Upper lobe of right lung (tissue), 1 donor: ENCODE measurements at regions not wholly inside any gene's neighbourhood (a gene's known extent, or its start where the extent isn't known, plus 50 kb on each side); places are given as distances from the start of the nearest gene placed in this dataset.

Experiments used
- ATAC-seq: fragments of 200-7000 bp; cut with Tn5 transposase; one replicate; pipeline ENCODE4 v1.9.1; 2020; ENCODE audit warnings: mild to moderate bottlenecking, moderate library complexity
- DNase-seq: peaks from one replicate; pipeline ENCODE4 v3.0.0-alpha.2; 2020
- H3K27ac ChIP-seq: fragments of 200-600 bp; one replicate; pipeline ENCODE4 v1.8.0; 2022
- H3K27me3 ChIP-seq: fragments of 200-600 bp; one replicate; pipeline ENCODE4 v1.8.0; 2022; ENCODE audit warnings: mild to moderate bottlenecking
- H3K36me3 ChIP-seq: fragments of 200-600 bp; one replicate; pipeline ENCODE4 v1.8.0; 2022
- H3K4me1 ChIP-seq: fragments of 200-600 bp; one replicate; pipeline ENCODE4 v1.8.0; 2022
- H3K4me3 ChIP-seq: fragments of 200-600 bp; one replicate; pipeline ENCODE4 v1.8.0; 2022; ENCODE audit warnings: mild to moderate bottlenecking
- H3K9me3 ChIP-seq: fragments of 200-600 bp; one replicate; pipeline ENCODE4 v1.8.0; 2022
- CTCF ChIP-seq: fragments of 200-600 bp; IDR thresholded peaks from one replicate; pipeline ENCODE4 v1.8.0; 2022; ENCODE audit warnings: antibody characterized with exemption
- intact Hi-C: fragments of 100-400 bp; cut with DNase I; formaldehyde crosslinking; loops from one replicate; pipeline ENCODE4 v1.11.0; 2022
- donor health status: DM: no; HTN: yes; CAD: no; lungs with severe emphysema.

- H3K9me3 ChIP-seq, result no peaks in the 10 kb centered on the region
- H3K27ac ChIP-seq, result no peak overlapping the region
- H3K4me3 ChIP-seq, result no peak overlapping the region
- no peaks in the 10 kb centered on the region for H3K4me1 ChIP-seq
- ATAC-seq (no peak), DNase-seq (no peak)
- no peaks in the 10 kb centered on the region for H3K36me3 ChIP-seq
- no peaks in the 10 kb centered on the region for H3K27me3 ChIP-seq
- no peak for TF ChIP-seq CTCF
- intact Hi-C loops, result no loop called here
Observed at GRCh38 chrX:39915081-39915480, 182.7 kb downstream of the BCOR start.

DNA sequence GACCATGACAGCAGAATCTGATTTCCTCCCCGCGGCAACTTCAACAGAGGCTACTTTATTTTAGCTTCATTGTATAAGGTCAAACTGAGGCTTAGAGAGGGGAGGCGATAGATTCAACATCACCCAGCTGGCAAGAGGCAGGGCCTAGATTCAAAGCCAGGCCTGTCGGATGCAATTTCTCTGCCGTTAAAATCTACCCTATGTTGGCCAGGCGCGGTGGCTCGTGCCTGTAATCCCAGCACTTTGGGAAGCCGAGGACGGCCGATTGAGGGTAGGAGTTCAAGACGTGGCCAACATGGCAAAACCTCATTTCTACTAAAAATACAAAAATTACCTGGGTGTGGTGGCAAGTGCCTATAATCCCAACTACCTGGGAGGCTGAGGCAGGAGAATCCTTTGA is 182.2 kb downstream of the BCOR start:
- no peak for TF ChIP-seq CTCF
- ATAC-seq (no peak), DNase-seq (no peak)
- H3K36me3 ChIP-seq, result no peaks in the 10 kb centered on the region
- no peaks in the 10 kb centered on the region for H3K27me3 ChIP-seq
- H3K4me1 ChIP-seq, result no peaks in the 10 kb centered on the region
- no peaks in the 10 kb centered on the region for H3K9me3 ChIP-seq
- intact Hi-C loops, result no loop called here
- H3K4me3 ChIP-seq, result no peak overlapping the region
- no peak overlapping the region for H3K27ac ChIP-seq

DNA sequence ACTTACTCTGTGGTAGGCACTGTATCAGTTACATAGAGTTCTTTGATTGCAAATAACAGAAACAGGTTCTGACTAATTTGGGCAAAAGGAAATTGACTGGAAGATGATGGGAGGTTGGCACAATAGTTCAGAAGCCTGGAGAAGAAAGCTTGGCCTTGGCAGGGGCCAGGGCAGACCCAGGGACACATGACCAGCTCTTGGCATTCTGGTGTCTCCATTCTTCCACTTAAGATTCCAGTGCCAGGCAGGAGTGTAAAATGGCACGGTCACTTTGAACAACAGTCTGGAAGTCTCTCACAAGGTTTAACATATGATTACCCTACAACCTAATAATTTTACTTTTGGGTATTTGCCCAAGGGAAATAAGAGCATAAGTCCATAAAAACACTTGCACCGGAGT is 175.9 kb downstream of the BCOR start:
- Histone ChIP-seq H3K4me3 (no peak overlapping the region), H3K27me3 (no peaks in the 10 kb centered on the region), H3K36me3 (no peaks in the 10 kb centered on the region), H3K27ac (no peak overlapping the region), H3K4me1 (no peaks in the 10 kb centered on the region), H3K9me3 (no peaks in the 10 kb centered on the region)
- DNase-seq (no peak), ATAC-seq (no peak)
- intact Hi-C loops, result no loop called here
- TF ChIP-seq CTCF, result no peak

GRCh38 chrX:39922488-39922887 is 175.3 kb downstream of the BCOR start:
- H3K9me3 ChIP-seq, result no peaks in the 10 kb centered on the region
- no peak for TF ChIP-seq CTCF
- H3K27me3 ChIP-seq, result no peaks in the 10 kb centered on the region
- ATAC-seq, result no peak
- H3K4me1 ChIP-seq, result no peaks in the 10 kb centered on the region
- intact Hi-C loops, result no loop called here
- H3K27ac ChIP-seq, result no peak overlapping the region
- DNase-seq, result no peak
- no peaks in the 10 kb centered on the region for H3K36me3 ChIP-seq
- no peak overlapping the region for H3K4me3 ChIP-seq

DNA sequence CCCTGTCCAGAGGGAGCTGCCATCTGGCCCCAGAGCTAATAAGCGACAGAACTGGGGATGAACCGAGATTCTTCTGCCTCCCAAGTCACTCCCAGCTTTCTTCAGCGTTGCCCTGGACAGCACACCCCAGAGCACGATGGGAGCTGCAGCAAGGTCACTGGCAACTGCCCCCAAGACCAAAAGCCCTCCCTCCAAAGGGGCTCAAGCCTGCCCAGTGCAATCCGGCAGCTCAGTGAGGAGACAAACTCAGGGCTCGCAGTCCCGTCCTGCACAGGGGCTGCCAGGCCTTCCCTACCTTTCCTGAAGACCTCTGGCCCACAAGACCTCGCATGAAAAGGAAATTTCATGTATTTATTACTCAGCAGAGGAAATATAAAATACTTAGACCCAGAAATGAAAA is 174.8 kb downstream of the BCOR start:
- no peaks in the 10 kb centered on the region for H3K4me1 ChIP-seq
- intact Hi-C loops, result no loop called here
- H3K27ac ChIP-seq, result no peak overlapping the region
- H3K27me3 ChIP-seq, result no peaks in the 10 kb centered on the region
- no peak for TF ChIP-seq CTCF
- ATAC-seq (no peak), DNase-seq (no peak)
- H3K9me3 ChIP-seq, result no peaks in the 10 kb centered on the region
- H3K36me3 ChIP-seq, result no peaks in the 10 kb centered on the region
- H3K4me3 ChIP-seq, result no peak overlapping the region

DNA sequence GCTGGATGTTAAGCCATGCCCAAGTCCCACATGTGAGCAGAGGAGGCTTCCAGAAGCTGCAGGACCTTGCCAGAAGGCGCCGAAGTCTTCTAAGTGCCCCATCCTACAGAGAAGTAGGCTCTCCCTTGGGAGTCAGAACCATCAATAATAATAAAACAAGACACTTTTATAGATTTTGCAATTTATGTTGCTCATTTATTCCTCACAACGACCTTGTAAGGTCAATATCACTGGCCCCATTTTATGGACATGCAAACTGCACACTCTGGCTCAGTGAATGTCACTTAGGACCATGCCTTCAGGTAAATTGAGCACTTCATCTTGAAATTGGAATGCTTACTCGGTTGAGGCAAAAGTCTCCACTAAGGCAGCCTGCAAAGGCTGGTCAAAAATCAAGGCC is 170.4 kb downstream of the BCOR start:
- H3K9me3 ChIP-seq, result no peaks in the 10 kb centered on the region
- no peak overlapping the region for H3K4me3 ChIP-seq
- no peaks in the 10 kb centered on the region for H3K4me1 ChIP-seq
- no peak for ATAC-seq
- H3K27me3 ChIP-seq, result no peaks in the 10 kb centered on the region
- H3K27ac ChIP-seq, result no peak overlapping the region
- H3K36me3 ChIP-seq, result no peaks in the 10 kb centered on the region
- TF ChIP-seq CTCF, result no peak
- intact Hi-C loops, result no loop called here
- DNase-seq, result no peak
